GM06990 (cell line): ENCODE measurements at regions not wholly inside any gene's neighbourhood (a gene's known extent, or its start where the extent isn't known, plus 50 kb on each side); places are given as distances from the start of the nearest gene placed in this dataset.
"Not testable (repeated sequence)": the region's sequence is repeated elsewhere in the genome, so short reads cannot be mapped to it uniquely, and the experiment has no call there.

Experiments used
- DNase-seq: peaks from one replicate; pipeline ENCODE4 v3.0.0-alpha.2; 2011; ENCODE audit not compliant: insufficient read length; ENCODE audit errors: extremely low read depth
- H3K27me3 ChIP-seq: replicated peaks from 2 replicates; pipeline ENCODE4 v1.6.0; 2011; ENCODE audit warnings: low read length; ENCODE audit not compliant: control insufficient read depth, insufficient read depth
- H3K36me3 ChIP-seq: 2 replicates; pipeline ENCODE4 v1.5.1; 2011; ENCODE audit warnings: low read length; ENCODE audit not compliant: control insufficient read depth, insufficient read depth
- H3K4me3 ChIP-seq: replicated peaks from 2 replicates; pipeline ENCODE4 v1.5.1; 2011; ENCODE audit warnings: low read depth, mild to moderate bottlenecking, control low read depth, low read length
- CTCF ChIP-seq: IDR thresholded peaks from 2 replicates; pipeline ENCODE4 v1.5.1; 2011; ENCODE audit warnings: low read length, control low read depth, mild to moderate bottlenecking, inconsistent platforms; ENCODE audit not compliant: insufficient read depth, poor library complexity, severe bottlenecking

- Histone ChIP-seq H3K4me3 (no peak overlapping the region), H3K27me3 (peaks cover 1% of the 10 kb centered on the region), H3K36me3 (no peaks in the 10 kb centered on the region)
- TF ChIP-seq CTCF = no peak
- no peak for DNase-seq
These were observed 69.8 kb upstream of the ADRA1D start for GRCh38 chr20:4318891-4319290.

GRCh38 chr20:4310616-4311015 lies 61.5 kb upstream of the ADRA1D start:
- not testable (repeated sequence) for H3K36me3 ChIP-seq, H3K27me3 ChIP-seq, DNase-seq, H3K4me3 ChIP-seq

- no peaks in the 10 kb centered on the region for H3K27me3 ChIP-seq
- DNase-seq = no peak
- no peak for TF ChIP-seq CTCF
- no peaks in the 10 kb centered on the region for H3K36me3 ChIP-seq
- no peak overlapping the region for H3K4me3 ChIP-seq
These were observed 57.1 kb upstream of the ADRA1D start for GRCh38 chr20:4306206-4306605.

- no peak for TF ChIP-seq CTCF
- DNase-seq = no peak
- Histone ChIP-seq H3K4me3 (no peak overlapping the region), H3K36me3 (no peaks in the 10 kb centered on the region), H3K27me3 (no peaks in the 10 kb centered on the region)
These were observed 56.0 kb upstream of the ADRA1D start for GRCh38 chr20:4305091-4305490.

- no peak for DNase-seq
- no peak for TF ChIP-seq CTCF
- no peak overlapping the region for H3K4me3 ChIP-seq
- no peaks in the 10 kb centered on the region for H3K36me3 ChIP-seq
- H3K27me3 ChIP-seq = no peaks in the 10 kb centered on the region
These were observed 55.5 kb upstream of the ADRA1D start for GRCh38 chr20:4304601-4305000.

- TF ChIP-seq CTCF = no peak
- no peak overlapping the region for H3K4me3 ChIP-seq
- H3K36me3 ChIP-seq = no peaks in the 10 kb centered on the region
- DNase-seq = no peak
- H3K27me3 ChIP-seq = no peaks in the 10 kb centered on the region
These were observed 54.0 kb upstream of the ADRA1D start for GRCh38 chr20:4303136-4303535.
